ENCODE measurements at regions not wholly inside any gene's neighbourhood (a gene's known extent, or its start where the extent isn't known, plus 50 kb on each side); places are given as distances from the start of the nearest gene placed in this dataset.

DNA sequence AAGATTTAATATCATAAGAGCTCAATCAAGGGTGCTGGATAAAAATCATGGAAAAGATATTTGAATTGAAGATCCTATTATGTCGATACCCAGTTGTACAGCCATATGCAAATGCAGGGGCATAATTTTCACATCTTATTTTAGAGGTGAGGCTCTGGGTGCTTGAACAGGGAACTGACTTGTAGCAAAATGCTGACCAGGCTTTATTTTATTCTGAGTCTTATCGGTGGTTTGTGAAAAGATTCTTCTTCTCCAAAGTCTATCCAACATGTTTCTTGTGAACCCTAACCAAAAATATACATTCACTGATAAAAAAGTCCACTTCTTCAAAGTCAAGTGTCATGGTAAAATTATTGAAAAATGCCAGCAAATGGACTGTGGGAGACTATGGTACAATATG is 475.5 kb upstream of the NEGR1 start:
- TF ChIP-seq, protein P1, sequence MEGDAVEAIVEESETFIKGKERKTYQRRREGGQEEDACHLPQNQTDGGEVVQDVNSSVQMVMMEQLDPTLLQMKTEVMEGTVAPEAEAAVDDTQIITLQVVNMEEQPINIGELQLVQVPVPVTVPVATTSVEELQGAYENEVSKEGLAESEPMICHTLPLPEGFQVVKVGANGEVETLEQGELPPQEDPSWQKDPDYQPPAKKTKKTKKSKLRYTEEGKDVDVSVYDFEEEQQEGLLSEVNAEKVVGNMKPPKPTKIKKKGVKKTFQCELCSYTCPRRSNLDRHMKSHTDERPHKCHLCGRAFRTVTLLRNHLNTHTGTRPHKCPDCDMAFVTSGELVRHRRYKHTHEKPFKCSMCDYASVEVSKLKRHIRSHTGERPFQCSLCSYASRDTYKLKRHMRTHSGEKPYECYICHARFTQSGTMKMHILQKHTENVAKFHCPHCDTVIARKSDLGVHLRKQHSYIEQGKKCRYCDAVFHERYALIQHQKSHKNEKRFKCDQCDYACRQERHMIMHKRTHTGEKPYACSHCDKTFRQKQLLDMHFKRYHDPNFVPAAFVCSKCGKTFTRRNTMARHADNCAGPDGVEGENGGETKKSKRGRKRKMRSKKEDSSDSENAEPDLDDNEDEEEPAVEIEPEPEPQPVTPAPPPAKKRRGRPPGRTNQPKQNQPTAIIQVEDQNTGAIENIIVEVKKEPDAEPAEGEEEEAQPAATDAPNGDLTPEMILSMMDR (IDR thresholded peaks at IDR 0.05; ENCODE audit: insufficient read depth, low read length, poor library complexity, severe bottlenecking): no peak
- no peak for TF ChIP-seq EZH2phosphoT487 (conservative IDR thresholded peaks at IDR 0.05; ENCODE audit: low read length)
